ENCODE measurements at regions not wholly inside any gene's neighbourhood (a gene's known extent, or its start where the extent isn't known, plus 50 kb on each side); places are given as distances from the start of the nearest gene placed in this dataset.

- no peak overlapping the region for H3K4me3 ChIP-seq (ENCODE audit: low read depth, low read length)
- TF ChIP-seq CTCF (IDR thresholded peaks at IDR 0.05; ENCODE audit: insufficient read depth, low read length) = no peak
- DNase-seq (ENCODE audit: low read depth) = no peak
These were observed 2182.5 kb upstream of the AGA start for GRCh38 chr4:179624768-179625181.

- no peak for TF ChIP-seq CTCF (IDR thresholded peaks at IDR 0.05; ENCODE audit: insufficient read depth, low read length)
- DNase-seq (ENCODE audit: low read depth) = peak; percentile 1
These were observed 2183.2 kb upstream of the AGA start for GRCh38 chr4:179625406-179625805.

GRCh38 chr4:179626687-179627086 is 2184.4 kb upstream of the AGA start:
- DNase-seq (ENCODE audit: low read depth) = no peak
- no peak overlapping the region for H3K4me3 ChIP-seq (ENCODE audit: low read depth, low read length)
- TF ChIP-seq CTCF (IDR thresholded peaks at IDR 0.05; ENCODE audit: insufficient read depth, low read length) = no peak

More at GRCh38 chr4:179625406-179625805, 2183.2 kb upstream of the AGA start:
- H3K4me3 ChIP-seq (ENCODE audit: low read depth, low read length) = no peak overlapping the region

- H3K4me3 ChIP-seq (ENCODE audit: low read depth, low read length) = no peak overlapping the region
- TF ChIP-seq CTCF (IDR thresholded peaks at IDR 0.05; ENCODE audit: insufficient read depth, low read length) = no peak
- DNase-seq (ENCODE audit: low read depth) = no peak
These were observed 2189.1 kb upstream of the AGA start for GRCh38 chr4:179631321-179631720.

GRCh38 chr4:179634862-179635261 is 2192.6 kb upstream of the AGA start:
- H3K4me3 ChIP-seq (ENCODE audit: low read depth, low read length) = no peak overlapping the region
- no peak for DNase-seq (ENCODE audit: low read depth)

GRCh38 chr4:179662522-179662921 is 2220.3 kb upstream of the AGA start:
- TF ChIP-seq CTCF (IDR thresholded peaks at IDR 0.05; ENCODE audit: insufficient read depth, low read length) = no peak
- H3K4me3 ChIP-seq (ENCODE audit: low read depth, low read length) = no peak overlapping the region
- no peak for DNase-seq (ENCODE audit: low read depth)

More at GRCh38 chr4:179634862-179635261, 2192.6 kb upstream of the AGA start:
- TF ChIP-seq CTCF (IDR thresholded peaks at IDR 0.05; ENCODE audit: insufficient read depth, low read length) = no peak
